GM06990 (cell line): ENCODE measurements at regions not wholly inside any gene's neighbourhood (a gene's known extent, or its start where the extent isn't known, plus 50 kb on each side); places are given as distances from the start of the nearest gene placed in this dataset.

ENCODE experiments used
- DNase-seq: peaks from one replicate; pipeline ENCODE4 v3.0.0-alpha.2; 2011; ENCODE audit not compliant: insufficient read length; ENCODE audit errors: extremely low read depth
- H3K27me3 ChIP-seq: replicated peaks from 2 replicates; pipeline ENCODE4 v1.6.0; 2011; ENCODE audit warnings: low read length; ENCODE audit not compliant: control insufficient read depth, insufficient read depth
- H3K36me3 ChIP-seq: 2 replicates; pipeline ENCODE4 v1.5.1; 2011; ENCODE audit warnings: low read length; ENCODE audit not compliant: control insufficient read depth, insufficient read depth
- H3K4me3 ChIP-seq: replicated peaks from 2 replicates; pipeline ENCODE4 v1.5.1; 2011; ENCODE audit warnings: low read depth, mild to moderate bottlenecking, control low read depth, low read length
- TF ChIP-seq, protein P1 (sequence below): IDR thresholded peaks from 2 replicates; pipeline ENCODE4 v1.5.1; 2011; ENCODE audit warnings: low read length, control low read depth, mild to moderate bottlenecking, inconsistent platforms; ENCODE audit not compliant: insufficient read depth, poor library complexity, severe bottlenecking

DNA sequence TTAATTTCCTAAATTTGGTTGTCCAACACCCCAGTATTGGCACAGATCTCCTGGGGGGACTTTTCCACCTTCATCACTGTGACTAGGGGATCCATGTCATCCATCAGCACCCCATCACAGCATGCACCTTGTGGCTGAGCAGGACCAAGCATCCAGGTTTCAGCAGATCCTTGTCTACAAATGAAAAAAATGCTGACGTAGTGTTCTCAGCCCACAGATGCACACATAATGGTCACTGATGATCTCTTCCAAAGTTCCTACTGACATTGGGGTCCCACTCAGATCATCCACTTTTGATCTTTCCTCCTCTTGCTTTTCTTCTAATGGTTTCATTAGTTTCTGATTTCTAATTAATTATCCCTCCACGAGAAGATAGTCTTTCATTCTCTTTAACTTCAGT lies 373.1 kb downstream of the TBX15 start:
- Histone ChIP-seq H3K27me3 (no peaks in the 10 kb centered on the region), H3K4me3 (no peak overlapping the region), H3K36me3 (no peaks in the 10 kb centered on the region)
- DNase-seq = no peak
- TF ChIP-seq, protein P1, sequence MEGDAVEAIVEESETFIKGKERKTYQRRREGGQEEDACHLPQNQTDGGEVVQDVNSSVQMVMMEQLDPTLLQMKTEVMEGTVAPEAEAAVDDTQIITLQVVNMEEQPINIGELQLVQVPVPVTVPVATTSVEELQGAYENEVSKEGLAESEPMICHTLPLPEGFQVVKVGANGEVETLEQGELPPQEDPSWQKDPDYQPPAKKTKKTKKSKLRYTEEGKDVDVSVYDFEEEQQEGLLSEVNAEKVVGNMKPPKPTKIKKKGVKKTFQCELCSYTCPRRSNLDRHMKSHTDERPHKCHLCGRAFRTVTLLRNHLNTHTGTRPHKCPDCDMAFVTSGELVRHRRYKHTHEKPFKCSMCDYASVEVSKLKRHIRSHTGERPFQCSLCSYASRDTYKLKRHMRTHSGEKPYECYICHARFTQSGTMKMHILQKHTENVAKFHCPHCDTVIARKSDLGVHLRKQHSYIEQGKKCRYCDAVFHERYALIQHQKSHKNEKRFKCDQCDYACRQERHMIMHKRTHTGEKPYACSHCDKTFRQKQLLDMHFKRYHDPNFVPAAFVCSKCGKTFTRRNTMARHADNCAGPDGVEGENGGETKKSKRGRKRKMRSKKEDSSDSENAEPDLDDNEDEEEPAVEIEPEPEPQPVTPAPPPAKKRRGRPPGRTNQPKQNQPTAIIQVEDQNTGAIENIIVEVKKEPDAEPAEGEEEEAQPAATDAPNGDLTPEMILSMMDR = no peak

DNA sequence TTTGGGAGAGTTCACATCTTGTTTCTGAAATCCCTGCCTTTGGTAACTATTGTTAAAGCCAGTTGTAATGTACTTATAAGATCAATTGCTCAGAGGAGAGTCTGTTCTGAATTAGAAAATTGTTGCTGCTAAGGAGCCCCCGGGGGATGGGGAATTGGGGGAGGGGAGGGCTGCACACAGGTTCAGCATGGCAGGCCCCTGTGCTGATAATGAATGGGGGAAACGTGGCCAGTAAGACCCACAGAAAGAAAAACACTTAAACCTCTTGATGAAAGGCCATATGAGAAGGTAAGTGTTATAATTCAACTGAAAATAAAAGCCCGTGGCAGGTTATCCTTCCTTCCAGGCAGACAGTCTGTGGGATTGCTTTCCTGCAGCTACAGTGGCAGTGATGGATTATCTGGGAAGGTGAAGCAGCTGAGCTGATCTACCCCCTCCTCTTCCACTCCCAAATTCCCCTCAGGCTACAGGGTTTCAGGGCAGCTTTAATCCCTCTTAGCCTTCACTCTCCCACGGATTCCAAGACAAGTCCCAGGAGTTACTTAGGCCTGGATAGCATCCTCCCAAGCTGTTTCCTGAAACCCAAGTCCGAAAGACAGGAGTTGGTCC lies 398.8 kb downstream of the TBX15 start:
- no peak for DNase-seq
- TF ChIP-seq, protein P1 = no peak
- Histone ChIP-seq H3K36me3 (no peaks in the 10 kb centered on the region), H3K4me3 (no peak overlapping the region), H3K27me3 (no peaks in the 10 kb centered on the region)

GRCh38 chr1:118588566-118588965 lies 399.6 kb downstream of the TBX15 start:
- no peak overlapping the region for H3K4me3 ChIP-seq
- no peaks in the 10 kb centered on the region for H3K36me3 ChIP-seq
- H3K27me3 ChIP-seq = no peaks in the 10 kb centered on the region
- TF ChIP-seq, protein P1 = no peak
- DNase-seq = no peak

GRCh38 chr1:118578276-118578675 lies 393.2 kb upstream of the SPAG17 start:
- no peaks in the 10 kb centered on the region for H3K27me3 ChIP-seq
- TF ChIP-seq, protein P1 = no peak
- H3K4me3 ChIP-seq = no peak overlapping the region
- H3K36me3 ChIP-seq = no peaks in the 10 kb centered on the region
- no peak for DNase-seq

- DNase-seq = no peak
- Histone ChIP-seq H3K4me3 (no peak overlapping the region), H3K27me3 (no peaks in the 10 kb centered on the region), H3K36me3 (no peaks in the 10 kb centered on the region)
- TF ChIP-seq, protein P1 = no peak
Observed at GRCh38 chr1:118575060-118575459, 390.0 kb upstream of the SPAG17 start.
